GM13977 (cell line): ENCODE measurements at regions not wholly inside any gene's neighbourhood (a gene's known extent, or its start where the extent isn't known, plus 50 kb on each side); places are given as distances from the start of the nearest gene placed in this dataset.

Experiments
- DNase-seq: peaks from one replicate; pipeline ENCODE4 v3.0.0; 2012; ENCODE audit warnings: low spot score
- in situ Hi-C: fragments of 300-500 bp; cut with MboI; formaldehyde crosslinking; loops from one replicate; pipeline ENCODE4 v1.12.0; 2022; ENCODE audit warnings: low sequenced_read_pairs, low pct_unique_long_range_greater_than_20kb, mixed read lengths, inconsistent platforms; ENCODE audit not compliant: unreplicated experiment
- TF ChIP-seq, protein P1 (sequence below): IDR thresholded peaks from 2 replicates; pipeline ENCODE4 v1.5.1; 2012; ENCODE audit warnings: mild to moderate bottlenecking, control low read depth; ENCODE audit not compliant: insufficient read depth; ENCODE audit errors: extremely low read depth, missing control alignments

GRCh38 chr17:53426505-53426904 is 396.2 kb upstream of the KIF2B start:
- in situ Hi-C loops: no loop called here
- DNase-seq: no peak
- TF ChIP-seq, protein P1, sequence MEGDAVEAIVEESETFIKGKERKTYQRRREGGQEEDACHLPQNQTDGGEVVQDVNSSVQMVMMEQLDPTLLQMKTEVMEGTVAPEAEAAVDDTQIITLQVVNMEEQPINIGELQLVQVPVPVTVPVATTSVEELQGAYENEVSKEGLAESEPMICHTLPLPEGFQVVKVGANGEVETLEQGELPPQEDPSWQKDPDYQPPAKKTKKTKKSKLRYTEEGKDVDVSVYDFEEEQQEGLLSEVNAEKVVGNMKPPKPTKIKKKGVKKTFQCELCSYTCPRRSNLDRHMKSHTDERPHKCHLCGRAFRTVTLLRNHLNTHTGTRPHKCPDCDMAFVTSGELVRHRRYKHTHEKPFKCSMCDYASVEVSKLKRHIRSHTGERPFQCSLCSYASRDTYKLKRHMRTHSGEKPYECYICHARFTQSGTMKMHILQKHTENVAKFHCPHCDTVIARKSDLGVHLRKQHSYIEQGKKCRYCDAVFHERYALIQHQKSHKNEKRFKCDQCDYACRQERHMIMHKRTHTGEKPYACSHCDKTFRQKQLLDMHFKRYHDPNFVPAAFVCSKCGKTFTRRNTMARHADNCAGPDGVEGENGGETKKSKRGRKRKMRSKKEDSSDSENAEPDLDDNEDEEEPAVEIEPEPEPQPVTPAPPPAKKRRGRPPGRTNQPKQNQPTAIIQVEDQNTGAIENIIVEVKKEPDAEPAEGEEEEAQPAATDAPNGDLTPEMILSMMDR: no peak

GRCh38 chr17:53420035-53420641 is 402.6 kb upstream of the KIF2B start:
- TF ChIP-seq, protein P1: no peak
- no peak for DNase-seq
- in situ Hi-C loops: no loop called here

DNA sequence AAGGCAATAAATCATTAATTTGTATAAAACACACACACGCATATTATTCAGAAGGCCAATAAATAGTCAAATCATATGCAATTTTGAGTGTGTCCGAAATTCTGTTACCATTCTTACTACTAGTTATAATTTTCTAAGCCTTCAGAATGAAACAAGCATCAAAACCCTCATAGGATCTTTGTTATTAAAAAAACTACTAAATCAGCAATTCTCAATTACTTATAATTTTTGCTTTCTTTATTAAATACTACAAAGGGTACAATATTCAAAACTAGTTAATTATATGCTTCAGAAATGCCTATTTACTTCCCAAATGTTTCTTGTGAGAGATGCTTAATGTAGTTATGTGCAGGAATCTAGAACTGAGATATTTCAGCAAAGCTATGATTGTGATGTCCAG is 413.1 kb upstream of the KIF2B start:
- TF ChIP-seq, protein P1: no peak
- no peak for DNase-seq
- in situ Hi-C loops: no loop called here

GRCh38 chr17:53406907-53407306 is 415.8 kb upstream of the KIF2B start:
- no peak for DNase-seq
- TF ChIP-seq, protein P1: no peak
- in situ Hi-C loops: no loop called here

DNA sequence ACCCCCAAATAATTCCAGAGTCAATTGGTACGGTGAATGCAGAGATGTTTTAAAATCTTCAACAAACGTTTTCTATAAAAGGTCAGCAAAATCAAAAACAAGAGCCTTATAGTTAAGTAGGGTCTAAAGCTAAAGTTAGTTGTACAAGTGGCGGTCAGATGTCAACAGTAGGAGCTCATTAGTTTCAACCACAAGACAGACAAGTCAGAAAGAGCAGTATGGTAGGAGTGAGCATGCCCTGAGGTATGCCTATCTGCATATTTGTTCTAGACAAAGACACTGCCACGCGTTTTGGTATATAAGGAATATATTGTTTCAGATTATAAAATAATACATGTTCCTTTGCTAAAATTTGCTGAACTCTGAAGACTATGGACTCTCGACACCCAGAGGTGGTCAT is 431.5 kb upstream of the KIF2B start:
- TF ChIP-seq, protein P1: no peak
- in situ Hi-C loops: no loop called here
- no peak for DNase-seq

DNA sequence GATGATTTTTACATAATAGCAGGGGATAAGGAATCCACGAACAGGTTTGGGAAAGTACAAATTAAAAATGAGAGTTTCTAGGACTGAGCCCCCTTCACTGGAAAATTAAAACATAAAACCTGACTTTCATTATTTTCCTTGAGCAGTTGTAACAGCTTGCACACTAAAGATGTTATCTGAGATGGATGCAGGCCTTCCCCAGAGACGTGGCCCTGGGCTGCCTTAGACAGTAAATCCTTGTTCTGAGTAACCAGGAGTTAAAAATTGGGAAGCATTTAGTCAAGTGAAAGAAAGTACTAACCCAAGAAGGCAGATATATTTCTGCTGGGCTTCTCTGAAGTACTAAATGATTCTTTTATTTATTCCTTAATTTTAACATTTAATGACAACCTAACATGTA is 432.2 kb upstream of the KIF2B start:
- TF ChIP-seq, protein P1: no peak
- DNase-seq: no peak
- in situ Hi-C loops: no loop called here
